NK-92 (cell line): ENCODE measurements at regions not wholly inside any gene's neighbourhood (a gene's known extent, or its start where the extent isn't known, plus 50 kb on each side); places are given as distances from the start of the nearest gene placed in this dataset.

Experiments used
- DNase-seq: peaks from one replicate; lab custom pipeline; 2025; ENCODE audit not compliant: unreplicated experiment; lab: John Stamatoyannopoulos, UW

DNA sequence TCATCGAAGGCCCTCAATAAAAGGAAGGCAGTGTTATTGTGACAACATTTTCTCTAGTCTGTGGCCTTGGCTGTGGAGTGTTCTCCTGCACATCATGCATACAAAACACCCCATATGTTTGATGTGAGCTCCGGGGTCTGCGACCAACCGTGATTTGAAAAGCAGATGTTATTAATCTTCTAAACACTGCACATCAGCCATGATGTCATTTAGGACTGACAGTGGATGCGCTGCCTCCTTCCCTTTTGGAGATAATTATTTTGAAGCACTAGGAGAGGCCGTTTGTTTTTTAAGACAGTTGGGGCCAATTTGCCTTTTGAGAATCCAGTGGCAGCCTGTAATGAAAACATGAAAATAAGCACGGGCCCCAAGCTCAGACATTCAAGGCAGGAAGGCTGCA, 1041.6 kb downstream of the BCL11B start:
- DNase-seq: no peak

DNA sequence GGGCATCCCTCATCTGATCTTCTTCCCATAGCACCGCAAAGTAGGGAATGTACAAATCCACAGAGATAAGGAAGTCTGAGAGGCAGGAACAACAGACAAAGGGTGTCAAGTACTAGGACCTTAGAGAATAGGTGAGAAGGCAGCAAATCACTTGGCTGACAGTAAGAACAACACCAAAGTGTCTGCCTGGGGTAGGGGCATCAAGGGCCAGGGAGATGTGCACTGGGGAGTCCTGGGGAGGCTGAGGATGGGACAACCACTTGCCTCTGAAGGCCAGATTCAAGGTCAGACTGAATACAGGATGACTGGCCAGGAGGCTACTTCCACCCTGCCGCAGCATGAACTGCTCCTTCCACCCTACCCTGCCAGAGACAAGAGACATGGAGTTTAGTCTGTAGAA, 1040.8 kb downstream of the BCL11B start:
- no peak for DNase-seq

DNA sequence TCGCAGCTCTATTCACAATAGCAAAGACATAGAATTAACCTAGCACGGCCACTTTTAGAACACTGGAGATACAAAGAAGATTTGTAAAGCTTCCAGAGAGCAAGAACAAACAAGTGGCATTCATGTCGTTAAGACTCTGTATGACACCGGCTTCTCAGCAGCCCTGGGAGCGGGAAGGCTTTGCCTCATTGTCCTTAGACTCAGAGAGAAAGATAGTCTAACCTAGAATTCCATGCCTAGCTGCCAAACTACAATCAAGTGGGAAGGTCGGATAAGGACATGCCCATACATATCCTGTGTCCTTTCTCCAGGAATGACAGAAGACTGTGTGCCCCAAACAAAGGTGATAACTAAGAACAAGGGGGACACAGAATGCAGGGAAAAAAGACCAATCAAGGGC, 1038.3 kb downstream of the BCL11B start:
- DNase-seq: no peak

DNA sequence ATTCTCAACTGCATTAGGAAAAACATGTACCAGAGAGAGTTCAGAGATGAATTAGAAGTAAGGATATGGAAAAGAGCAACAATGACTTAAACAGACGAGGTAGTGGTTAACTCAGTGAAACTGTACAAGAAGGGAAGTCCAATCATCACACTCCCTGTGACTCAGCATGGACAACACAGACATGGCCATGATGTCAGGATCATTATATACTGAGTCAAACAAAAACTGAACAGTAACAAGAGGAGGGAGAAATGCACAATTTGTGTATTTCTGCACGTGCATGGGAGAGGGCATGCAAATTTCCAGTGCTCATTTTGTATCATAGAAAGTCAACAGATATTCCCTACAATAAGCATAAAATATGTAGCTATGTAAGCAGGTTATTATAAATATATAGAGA, 1037.8 kb downstream of the BCL11B start:
- DNase-seq: no peak

DNA sequence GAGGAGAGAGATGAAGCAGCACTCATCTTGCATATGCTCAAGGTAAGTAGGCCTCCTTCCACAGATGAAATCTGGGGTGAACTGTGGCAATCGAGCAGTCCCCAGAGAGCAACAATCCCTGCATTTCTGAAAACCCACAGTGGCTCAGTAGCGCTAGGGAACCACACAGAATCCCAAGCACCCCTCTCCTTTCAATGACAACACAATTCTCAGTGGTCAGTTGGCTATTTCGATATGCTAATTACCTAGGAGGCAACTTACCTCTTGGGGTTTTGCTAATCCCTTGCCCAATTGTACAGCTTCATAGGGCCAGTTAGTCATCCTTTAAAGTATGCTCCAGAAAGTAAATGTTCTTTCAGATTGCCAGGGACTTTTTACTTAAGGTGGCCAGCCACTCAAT, 1035.7 kb downstream of the BCL11B start:
- no peak for DNase-seq

DNA sequence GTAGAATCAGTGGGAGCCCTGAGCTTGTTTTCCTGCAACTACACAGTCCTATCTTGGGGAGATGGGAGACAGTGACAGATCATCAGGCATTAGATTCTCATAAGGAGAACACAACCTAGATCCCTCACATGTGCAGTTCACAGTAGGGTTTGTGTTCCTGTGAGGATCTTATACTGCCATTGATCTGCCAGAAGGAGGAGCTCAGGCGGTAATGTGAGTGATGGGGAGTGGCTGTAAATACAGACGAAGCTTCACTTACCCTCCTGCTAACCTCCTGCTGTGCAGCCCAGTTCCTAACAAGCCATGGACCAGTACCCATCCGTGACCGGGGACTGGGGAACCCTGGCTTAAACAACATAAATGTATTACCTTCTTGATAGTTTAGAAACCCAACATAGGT, 1034.1 kb downstream of the BCL11B start:
- no peak for DNase-seq

DNA sequence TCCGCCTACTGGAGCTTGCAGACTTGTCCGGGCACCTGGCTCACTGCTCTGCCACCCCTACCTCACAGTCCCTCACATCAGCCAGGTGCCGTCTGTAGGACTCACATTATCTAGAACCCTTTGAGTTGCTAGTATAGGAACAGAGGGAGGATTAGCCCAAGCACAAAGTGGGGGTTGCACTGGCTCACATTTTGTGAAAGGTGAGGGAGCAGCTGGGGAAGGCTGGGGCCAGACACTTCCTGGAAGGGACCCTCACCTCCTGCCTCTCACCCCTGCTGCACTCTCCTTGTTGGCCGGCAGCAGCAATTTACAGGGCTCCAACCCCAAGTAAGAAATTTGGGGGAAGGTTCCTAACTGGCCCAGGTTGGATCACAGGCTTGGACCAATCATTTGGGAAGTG, 1031.6 kb downstream of the BCL11B start:
- DNase-seq: no peak

DNA sequence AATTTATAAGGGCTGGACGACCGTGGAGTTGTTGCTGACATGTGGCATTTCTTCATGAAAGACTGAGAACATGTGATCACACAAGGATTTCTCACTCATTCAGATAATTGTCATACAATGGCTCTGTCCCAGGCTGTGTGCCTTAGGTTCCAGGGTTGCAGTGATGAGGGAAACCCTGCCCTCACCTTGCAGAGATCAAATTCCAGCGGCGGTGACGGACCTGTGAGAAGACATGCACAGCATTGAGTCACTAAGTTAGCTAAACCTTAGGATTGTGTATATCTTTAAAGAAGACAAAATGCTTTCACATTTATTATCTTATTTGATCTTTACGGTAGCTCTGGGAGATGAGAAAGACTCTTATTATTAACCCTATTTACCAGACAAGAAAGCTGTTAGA, 1029.1 kb downstream of the BCL11B start:
- DNase-seq: no peak

DNA sequence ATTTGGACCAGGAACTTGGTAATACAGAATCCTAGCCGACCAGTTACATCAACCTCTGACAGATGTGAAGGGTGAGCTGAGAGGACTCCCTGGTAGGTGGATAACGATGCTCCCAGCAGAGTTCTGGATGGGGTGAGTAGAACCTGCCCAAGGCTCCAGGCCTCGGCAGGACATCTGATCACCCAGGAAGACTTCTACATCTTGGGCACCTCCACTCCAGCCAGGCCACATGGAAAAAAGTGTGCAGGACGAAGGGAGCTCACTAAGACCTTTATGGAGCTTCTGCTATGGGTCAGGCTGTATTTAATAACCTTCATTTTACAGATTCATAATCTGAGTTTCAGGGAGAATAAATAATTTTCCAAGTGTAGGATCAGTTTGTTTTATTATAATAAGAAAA, 1028.7 kb downstream of the BCL11B start:
- no peak for DNase-seq

DNA sequence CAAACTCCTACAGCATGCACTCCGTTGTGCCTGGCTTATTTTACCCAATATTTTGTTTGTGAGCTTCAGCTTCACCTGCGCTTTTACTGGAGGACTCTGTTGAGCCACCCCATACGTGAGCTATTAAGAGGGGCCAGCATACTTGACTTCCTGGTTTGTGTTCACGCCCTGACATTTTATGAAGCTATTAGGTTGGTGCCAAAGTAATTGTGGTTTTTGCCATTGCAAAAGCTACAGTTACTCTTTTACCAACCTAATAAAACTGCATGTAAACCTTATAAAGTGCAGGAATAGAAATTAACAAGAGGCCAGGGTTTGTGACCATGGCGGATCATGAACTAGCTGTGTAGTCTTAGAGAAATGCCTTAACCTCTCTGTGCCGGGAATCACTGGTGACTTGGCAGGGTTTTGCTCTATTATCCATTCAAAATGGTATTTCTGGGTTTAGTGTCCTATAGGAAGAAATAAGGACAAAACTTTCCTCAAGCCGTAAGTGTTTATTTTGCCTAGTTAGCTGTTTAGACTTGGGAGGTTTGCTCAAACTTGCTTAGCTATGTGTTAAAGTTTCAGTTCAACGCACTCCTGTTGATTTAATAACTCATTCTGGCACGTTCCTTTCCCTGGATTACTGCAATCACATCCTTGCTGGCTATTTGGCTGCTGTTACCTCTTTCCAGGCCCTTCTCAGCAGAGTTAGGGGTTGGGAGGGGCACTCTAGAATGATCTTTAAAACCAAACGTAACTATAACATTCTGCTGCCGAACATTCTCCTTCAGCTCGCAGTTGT, 1027.6 kb downstream of the BCL11B start:
- DNase-seq: no peak

DNA sequence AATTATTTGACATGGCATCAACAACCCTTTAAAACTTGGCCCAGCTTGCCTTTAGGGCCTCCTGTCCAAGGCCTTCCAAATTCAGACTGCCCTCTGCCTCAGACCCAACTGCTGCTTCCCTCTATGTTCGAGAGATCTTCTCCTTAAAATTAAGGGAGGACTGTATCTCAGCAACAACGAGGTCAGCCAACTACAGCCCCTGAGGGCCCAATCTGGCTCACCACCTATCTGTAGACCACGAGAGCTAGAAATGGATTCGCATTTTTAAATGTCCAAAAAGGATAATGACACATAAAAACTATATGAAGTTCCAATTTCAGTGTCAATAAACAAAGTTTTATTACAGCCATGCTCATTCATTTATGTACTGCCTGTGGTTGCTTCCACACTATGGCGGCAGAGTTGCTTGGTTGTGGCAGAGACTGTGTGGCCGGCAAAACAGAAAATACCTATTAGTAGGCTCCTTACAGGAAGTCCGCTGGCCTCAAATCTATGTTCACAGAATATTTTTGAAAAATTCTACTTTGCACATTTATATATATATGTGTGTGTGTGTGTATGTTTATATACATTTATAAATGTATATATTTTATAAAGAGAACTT, 1026.9 kb downstream of the BCL11B start:
- DNase-seq: no peak

DNA sequence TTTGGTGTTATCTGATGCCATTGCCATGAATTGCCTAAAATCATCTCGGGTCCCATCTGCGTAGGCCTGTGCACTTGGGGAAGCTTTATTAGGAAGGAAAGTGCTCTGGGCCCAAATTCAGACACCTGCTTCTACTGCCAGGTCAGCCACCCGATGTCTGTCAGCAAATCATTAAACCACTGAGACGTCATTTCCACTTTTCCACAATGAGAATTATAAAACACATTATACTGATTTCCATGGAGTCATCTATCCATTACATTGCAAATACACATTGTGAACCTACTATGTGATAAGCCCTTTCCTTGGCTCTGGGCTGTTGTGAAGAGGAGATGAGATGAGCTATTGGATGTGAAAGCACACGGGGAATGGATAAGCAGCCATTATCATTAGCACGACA, 1022.9 kb downstream of the BCL11B start:
- no peak for DNase-seq

DNA sequence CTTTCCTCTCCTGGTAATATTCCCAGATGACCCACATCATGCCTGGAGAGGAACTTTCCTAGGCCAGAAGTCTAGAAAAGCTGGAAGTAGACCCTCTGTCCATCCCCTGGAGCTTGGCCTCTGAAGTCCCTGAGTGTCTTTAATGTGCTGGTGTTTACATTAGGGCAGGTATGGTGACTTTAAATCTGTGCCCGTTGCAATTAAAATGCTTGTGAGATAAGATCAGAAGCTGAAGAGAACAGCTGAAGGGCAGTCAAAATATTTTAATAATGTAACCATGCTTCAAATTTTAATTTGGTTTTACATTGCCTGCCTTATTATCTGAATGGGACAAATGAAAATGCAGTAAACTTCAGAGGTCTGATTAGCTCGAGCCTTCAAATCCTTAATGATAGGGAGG, 1022.5 kb downstream of the BCL11B start:
- no peak for DNase-seq

DNA sequence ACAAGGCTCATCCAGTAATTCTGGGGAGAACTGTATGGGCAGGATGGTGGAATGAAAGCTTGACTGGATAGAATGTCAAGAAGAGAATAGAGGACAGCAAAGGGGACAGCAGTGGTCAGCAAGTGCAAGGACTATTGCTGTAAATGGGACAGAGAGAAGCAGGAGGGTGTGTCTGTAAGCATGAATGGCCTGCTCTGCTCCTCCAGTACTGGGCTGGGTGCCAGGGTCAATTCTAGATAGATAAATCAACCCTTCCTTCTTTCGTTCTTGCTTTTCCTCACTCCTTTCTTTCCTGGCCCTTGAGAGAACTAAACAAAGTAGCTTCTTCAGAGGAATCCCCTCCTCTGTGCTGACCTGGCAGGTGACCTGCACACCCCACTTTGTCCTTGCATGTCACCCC, 1019.2 kb downstream of the BCL11B start:
- no peak for DNase-seq

DNA sequence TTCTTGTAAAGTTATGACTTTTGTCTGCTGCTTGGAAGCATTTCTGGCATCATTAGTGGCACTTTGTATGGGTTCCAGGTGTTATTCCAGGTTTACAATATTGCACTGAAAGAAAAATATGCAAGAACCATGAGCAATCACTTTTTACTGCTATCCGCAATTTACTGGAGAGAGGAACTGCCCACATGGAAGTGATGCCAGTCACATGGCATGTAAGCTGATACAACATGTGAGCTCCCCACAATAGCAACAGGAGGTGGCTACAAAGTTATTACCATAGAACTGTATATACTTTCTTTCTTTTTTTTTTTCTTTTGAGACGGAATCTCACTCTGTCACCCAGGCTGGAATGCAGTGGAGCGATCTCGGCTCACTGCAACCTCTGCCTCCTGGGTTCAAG, 1012.1 kb downstream of the BCL11B start:
- DNase-seq: no peak

DNA sequence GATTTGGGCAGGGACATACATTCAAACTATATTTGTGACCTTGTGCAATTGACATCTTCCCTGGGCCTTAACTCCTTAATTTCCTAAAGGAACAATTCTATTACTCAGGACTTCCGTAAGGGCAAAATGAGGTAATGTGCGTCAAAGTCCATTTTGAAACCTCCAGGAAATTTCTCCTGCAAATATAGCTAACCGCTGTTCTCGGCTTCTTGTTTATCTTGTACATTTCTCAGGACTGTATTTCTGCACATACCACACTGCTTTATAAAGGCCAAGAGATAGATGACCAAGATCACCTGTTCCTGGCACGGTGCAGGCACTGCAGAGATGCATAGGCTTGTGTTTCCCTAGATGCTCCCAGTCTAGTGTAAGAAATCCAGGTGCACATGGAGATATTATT, 1009.4 kb downstream of the BCL11B start:
- DNase-seq: no peak

DNA sequence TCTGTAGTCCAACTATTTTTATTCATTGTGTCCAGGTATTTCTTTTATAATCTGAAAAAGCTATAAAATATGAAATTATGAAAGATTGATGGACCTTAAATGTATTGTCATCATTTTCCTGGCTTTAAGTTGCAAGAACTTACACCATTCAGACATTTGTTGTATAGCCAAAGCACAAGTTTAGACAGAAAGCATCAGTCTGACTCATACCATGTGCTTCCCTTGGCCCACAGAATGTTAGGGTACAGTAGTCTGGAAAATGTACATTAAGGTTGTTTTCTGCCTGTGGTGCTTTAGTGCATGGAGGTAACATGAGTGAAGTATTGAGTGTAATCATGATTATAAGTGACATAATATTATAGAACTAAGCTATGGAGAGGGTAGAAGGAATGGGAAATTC, 1002.5 kb downstream of the BCL11B start:
- no peak for DNase-seq

DNA sequence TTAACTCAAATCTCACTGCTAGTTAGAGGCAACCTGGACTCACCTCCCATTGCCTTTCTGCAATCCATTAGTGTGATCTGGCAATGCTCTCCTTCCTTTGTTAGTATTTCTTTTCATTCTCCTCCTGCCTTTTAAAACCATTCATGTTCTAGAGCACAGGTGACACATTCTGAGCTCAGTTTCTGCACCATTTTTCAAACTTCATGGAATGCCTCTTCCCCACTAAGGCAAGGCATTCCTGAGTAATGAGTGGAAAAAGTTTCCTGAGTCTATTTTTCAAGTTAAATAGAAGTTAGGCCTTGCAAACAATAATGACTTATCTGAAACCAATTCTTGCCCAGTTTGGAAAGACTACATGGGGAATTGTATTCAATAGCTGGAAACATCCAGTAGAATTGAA, 1001.8 kb downstream of the BCL11B start:
- no peak for DNase-seq

DNA sequence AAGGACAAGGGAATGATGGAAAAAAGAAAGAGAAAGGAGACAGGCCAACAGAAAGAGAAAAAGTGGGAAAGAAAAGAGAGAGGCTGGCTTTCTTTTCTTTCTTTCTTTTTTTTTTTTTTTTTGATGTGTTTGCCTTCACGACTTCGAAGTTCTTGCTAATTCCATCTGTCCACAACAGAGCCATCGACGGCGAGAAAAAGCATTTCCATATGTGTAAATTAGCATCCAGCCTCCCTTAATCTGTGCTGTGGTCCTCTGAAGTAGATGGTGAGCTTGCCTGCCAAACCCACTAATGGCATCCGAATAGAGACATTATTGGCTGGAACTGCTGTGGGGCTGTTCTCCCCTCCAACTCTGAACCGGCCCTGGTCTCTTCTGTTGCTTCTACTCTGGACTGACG, 997.4 kb downstream of the BCL11B start:
- no peak for DNase-seq

DNA sequence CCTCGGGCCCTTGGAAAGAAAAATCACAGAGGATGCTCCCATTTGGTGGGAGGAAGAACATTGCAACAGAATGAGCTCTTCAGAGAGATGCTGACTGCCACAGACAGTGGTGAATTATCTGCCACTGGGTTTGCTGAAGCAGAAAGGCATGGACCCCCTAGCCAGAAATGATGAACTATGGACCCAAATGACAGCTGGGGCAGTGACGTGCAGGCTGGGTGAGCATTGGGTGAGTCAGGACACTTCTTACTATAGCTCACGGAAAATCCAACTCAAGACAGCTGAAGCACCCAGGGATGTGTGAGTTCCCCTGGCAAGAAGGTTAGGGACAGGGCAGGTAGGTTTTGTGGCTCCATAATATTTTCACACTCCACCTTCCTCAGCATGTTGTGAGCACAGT, 993.2 kb downstream of the BCL11B start:
- DNase-seq: no peak

DNA sequence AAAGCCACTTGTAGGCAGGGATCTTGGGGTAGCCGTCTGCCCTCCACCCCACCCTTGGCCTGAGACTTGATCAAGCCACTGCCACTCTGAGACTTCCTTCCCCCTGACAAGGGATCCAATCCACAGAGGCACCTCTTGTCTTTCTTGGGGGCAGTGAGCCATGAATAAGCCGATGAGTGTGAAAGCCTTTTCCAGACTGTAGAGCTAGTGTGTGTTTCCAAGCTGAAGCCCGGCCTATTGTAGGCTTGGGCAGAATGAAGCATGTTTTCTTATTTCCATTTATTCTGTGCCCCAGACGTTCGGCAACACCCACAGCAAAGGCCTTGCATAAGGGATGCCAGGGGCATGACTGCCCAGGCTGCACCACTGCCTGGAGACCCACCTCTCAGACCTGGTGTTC, 991.6 kb downstream of the BCL11B start:
- no peak for DNase-seq

DNA sequence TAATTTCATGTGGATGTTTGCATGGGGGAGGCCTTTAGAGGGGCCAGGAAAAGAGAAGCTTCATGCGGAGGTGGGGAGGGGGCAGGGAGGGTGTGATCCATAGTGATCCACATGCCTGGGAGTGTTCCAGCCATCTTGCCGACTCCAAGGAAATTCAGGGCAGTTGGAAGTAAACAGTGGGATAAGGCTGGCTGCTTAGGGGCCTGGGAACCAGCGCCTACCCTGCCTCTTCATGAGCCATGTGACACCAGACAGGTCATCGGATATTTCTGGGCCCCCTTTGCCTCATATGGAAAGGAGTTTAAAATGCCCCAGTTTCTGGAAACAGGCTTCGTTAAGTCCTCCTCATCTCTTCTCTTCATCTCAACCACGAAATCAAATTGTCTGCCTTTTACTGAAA, 983.2 kb downstream of the BCL11B start:
- no peak for DNase-seq

DNA sequence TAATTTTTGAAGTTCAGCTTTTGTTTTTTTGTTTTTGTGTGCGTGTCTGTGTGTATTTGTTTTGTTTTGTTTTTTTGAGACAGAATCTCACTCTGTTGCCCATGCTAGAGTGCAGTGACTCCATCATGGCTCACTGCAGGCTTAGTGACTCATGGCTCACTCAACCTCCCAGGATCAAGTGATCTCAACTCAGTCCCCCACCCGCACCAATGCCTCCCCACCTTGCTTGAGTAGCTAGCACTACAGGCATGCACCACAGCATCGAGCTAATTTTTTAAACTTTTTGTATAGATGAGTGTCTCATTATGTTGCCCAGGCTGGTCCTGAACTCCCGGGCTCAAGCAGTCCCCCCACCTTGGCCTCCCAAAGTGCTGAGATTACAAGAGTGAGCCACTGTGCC, 981.4 kb downstream of the BCL11B start:
- DNase-seq: no peak
